ENCODE measurements at regions not wholly inside any gene's neighbourhood (a gene's known extent, or its start where the extent isn't known, plus 50 kb on each side); places are given as distances from the start of the nearest gene placed in this dataset.
"Not testable (repeated sequence)": the region's sequence is repeated elsewhere in the genome, so short reads cannot be mapped to it uniquely, and the experiment has no call there.

- TF ChIP-seq CTCF (IDR thresholded peaks at IDR 0.05; ENCODE audit: low read depth, low read length), result no peak
Measured at GRCh38 chr10:78337646-78338391, 304.2 kb downstream of the RPS24 start.

GRCh38 chr10:78338717-78339116 is 305.1 kb downstream of the RPS24 start:
- no peak for TF ChIP-seq CTCF (IDR thresholded peaks at IDR 0.05; ENCODE audit: low read depth, low read length)
- H3K4me3 ChIP-seq (ENCODE audit: low read depth, low read length), result no peak overlapping the region

More at GRCh38 chr10:78337646-78338391, 304.2 kb downstream of the RPS24 start:
- no peak overlapping the region for H3K4me3 ChIP-seq (ENCODE audit: low read depth, low read length)

GRCh38 chr10:78339251-78339650 is 305.6 kb downstream of the RPS24 start:
- no peak overlapping the region for H3K4me3 ChIP-seq (ENCODE audit: low read depth, low read length)
- TF ChIP-seq CTCF (IDR thresholded peaks at IDR 0.05; ENCODE audit: low read depth, low read length), result no peak

- no peak for TF ChIP-seq CTCF (IDR thresholded peaks at IDR 0.05; ENCODE audit: low read depth, low read length)
- no peak overlapping the region for H3K4me3 ChIP-seq (ENCODE audit: low read depth, low read length)
Measured at GRCh38 chr10:78341953-78342614, 308.4 kb downstream of the RPS24 start.

GRCh38 chr10:78342827-78343653 is 309.4 kb downstream of the RPS24 start:
- no peak overlapping the region for H3K4me3 ChIP-seq (ENCODE audit: low read depth, low read length)
- no peak for TF ChIP-seq CTCF (IDR thresholded peaks at IDR 0.05; ENCODE audit: low read depth, low read length)

GRCh38 chr10:78344257-78344656 is 310.6 kb downstream of the RPS24 start:
- H3K4me3 ChIP-seq (ENCODE audit: low read depth, low read length), result not testable (repeated sequence)

- not testable (repeated sequence) for H3K4me3 ChIP-seq (ENCODE audit: low read depth, low read length)
Measured at GRCh38 chr10:78345515-78345914, 311.9 kb downstream of the RPS24 start.

- TF ChIP-seq CTCF (IDR thresholded peaks at IDR 0.05; ENCODE audit: low read depth, low read length), result no peak
- no peak overlapping the region for H3K4me3 ChIP-seq (ENCODE audit: low read depth, low read length)
Measured at GRCh38 chr10:78346721-78347120, 313.1 kb downstream of the RPS24 start.
